ENCODE measurements at regions not wholly inside any gene's neighbourhood (a gene's known extent, or its start where the extent isn't known, plus 50 kb on each side); places are given as distances from the start of the nearest gene placed in this dataset.
A peak's percentile ranks its signal among the peaks of the same experiment; 100 is the strongest.

DNA sequence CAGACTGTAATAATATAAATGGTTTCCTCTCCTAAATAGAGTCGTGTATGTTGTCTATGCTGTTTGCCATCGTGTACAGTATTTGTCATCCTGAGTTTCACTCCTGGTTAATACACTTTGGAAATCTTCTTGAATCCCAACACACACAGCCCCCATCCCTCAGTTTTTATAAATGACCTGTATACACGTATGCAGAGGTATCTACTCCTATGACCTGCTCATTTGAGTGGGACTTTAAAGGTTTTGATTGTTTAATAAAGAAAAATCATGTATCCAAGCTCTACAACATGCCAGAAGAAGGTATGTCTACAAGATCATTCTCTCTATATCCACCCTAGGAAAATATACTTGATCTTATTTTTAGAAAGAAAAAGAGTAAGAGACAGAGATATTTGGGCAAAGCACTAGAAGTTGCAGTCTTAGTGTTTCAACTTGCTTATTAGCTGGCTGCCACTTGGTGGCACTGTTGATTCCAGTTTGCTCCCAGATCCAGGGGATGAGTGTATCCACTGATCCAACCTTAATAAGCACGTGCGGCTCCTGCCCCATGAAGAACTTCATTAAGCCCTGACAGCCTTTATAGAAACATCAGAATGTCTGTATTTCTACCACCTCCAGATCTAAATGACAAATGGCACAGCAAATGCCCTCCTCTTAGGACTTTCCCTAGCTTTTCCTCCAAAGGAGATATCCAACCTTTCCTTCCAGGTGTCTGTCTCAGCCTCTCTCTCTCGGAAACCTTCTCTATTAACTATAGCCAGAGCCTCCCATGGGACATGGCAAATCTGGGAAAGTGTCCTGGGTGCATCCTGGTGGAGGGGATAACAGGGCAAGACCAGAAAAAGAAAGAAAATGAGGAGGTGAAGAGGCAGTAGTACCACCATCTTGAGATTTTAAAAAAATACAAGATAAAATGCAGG lies 181.6 kb upstream of the NEBL start:
- peak; percentile 6 for DNase-seq

DNA sequence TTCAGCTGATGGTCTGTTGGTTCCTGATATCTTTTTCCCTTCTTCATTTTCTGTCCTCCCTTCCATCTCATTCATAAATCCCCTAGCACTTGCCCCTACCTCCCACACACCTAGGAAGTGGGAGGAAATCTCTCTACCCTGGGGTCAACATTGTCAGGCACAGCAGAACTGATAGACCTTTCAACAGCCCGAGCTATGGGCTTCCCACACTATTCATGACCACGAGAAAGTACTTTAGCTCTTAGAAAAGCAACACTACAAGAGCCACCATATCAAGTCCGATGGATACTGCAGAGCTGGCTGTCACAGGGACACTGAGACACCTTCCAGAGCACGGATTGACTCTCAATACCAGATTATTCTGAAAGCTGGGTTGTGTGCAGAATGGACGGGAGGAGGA lies 180.6 kb upstream of the NEBL start:
- DNase-seq = no peak

DNA sequence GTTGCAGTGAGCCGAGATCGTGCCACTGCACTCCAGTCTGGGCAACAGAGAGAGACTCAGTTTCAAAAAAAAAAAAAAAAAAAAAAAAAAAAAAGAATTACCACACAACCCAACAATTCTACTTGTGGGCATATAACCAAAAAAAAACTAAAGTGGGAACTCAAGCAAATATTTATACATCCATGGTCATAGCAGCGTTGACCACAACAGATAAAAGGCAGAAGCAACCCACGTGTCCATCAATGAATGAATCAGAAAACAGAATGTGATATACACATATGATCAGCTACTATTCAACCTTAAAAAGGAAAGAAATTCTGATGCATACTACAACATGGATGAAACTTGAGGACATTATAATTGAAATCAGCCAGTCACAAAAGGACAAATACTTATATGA lies 179.3 kb upstream of the NEBL start:
- no peak for DNase-seq

DNA sequence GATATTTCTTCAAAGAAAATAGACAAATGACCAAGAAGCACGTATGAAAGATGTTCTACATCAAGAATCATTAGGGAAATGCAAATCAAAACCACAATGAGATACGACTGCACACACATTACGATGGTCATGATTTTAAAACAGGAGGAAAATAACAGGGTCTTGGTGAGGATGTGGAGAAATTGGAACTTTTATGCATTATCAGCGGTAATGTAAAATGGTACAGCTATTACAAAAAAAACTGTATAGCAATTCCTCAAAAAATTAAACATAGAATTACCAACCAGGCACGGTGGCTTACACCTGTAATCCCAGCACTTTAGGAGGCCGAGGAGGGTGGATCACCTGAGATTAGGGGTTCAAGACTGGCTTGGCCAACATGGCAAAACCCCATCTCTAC lies 178.8 kb upstream of the NEBL start:
- DNase-seq = no peak

DNA sequence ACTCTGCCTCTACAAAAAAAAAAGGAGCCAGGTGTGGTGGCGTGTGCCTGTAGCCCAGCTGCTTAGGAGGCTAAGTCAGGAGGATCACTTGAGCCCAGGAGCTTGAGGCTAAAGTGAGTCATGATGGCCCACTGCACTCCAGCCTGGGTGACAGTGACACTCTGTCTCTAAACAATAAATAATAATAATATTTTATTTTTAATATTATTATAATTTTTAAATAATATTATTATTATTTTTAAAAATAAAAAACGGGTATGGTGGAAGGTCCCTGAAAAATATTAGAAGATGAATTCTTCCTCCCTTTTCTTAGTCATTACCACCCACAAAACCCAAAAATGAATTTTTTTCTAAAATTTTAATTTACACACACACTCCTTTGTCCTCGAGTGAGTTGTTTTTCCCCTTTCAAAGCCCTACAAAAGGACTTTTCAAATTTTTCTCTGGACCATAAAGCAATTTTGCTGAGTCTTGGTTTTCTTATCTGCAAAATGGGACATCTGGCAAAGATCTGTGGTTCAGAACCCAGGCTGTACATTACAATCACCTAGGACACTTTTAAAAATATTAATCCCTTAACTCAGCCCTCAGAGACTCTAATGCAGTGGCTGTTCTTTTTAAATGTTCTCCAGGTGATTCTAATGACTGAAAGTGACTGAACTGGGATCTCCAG lies 174.0 kb upstream of the NEBL start:
- no peak for DNase-seq

DNA sequence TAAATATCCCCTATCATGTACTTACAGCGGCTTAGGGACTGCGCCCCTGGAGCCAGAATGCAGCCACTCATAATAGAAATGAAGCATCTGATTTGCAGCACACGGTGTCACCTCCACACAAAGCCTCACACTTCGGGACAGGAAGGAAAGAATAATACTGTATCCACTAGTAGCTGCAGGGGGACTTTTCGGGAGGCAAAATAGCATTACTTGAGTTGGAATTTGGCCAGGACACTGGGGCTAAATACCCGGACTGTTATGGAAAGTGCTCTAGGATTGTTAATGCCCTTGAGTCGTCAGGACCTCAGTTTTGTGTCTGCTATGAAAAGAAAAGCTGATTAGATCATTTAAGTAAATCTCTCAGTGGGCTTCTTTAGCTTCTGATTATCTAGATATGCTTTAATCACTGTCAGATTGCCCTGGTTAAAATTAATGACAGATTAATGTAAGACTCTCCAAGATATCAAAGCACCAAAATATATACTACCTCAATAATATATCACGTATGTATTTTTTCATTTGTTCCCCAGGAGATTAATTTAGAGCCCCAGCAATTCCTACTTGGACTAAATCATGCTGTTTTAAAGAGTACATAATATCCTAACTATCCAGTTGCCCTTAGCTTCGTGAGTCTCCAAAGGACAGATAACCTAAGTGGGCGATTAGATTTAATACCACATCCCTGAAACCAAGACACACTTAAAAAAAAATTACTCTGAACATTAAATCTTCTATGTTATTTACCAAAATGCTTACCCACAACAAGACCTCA lies 173.0 kb upstream of the NEBL start:
- DNase-seq = no peak

DNA sequence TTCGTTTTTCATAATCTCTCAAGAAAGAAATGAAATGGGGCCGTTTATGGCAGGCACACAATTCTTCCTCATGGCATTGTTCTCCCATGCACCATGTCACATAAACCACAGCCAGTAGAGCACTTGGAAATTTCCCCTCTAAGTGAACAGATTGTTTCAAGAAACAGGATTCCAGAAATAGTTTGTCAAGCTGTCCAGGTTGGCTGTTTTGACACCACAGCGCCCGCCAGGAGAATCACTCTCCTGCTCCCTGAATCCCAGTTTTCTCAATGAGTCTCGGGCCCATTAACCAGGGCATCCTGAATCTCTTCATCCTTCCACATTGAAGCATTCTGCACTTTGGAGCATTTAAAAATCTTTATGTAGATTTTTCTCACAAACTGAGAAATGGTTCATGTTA lies 172.2 kb upstream of the NEBL start:
- DNase-seq = no peak

DNA sequence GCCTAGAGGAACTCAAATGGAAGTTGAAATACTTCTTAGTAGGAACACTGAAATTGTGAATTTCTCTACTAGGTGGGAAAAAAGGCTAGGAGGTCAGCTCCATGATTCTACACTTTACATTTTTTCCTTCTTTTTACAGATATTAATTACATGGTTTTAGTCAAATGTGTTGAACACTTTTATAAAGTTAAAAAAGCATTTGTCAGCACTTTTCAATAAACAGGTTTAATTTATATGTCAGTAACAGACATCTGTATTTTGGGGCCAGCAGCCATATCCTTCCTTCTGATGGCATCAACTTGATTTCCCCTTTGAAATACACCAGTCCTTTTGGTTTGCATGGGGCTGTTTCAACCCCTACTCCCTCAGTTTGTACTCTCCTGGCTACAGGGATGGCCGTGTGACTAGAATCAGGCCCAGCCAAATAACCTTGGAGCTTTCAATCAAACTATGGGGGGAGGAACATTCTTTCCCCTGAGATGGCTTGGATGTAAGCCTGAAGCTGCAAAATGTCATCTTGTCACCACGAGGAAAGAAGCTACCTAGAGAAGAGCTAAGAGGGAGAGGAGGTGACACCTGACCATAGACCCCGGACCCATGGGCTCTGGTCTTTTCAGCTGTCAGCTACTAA lies 171.0 kb upstream of the NEBL start:
- no peak for DNase-seq

DNA sequence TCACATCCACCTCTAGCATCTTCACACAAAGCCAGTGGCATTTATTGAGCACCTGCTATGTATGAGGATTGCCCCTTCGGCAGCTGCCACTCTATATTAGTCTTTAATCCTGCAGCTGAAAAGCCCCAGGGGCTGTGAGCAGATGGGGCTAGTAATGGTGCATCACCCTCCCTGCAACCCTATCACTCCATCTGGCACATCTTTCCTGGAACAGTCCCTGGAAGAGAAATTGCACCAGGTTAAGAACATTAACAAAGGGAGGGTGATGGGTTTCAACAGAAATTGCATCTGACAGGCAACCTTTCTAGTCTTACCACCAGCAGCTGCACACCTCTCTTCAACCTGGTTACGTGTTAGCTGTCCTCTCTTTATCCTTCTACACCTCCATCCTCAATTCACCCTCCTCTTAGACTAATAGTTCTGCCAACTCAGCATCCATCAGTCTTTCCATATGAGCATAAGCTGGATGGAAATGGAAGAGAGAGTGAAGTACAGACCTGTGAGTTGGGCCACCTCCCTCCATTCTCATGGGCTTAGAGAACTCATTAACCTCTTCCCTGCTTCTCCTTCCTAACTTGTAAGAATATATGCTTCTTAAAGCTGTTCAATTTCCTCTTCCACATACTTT lies 168.6 kb upstream of the NEBL start:
- no peak for DNase-seq

DNA sequence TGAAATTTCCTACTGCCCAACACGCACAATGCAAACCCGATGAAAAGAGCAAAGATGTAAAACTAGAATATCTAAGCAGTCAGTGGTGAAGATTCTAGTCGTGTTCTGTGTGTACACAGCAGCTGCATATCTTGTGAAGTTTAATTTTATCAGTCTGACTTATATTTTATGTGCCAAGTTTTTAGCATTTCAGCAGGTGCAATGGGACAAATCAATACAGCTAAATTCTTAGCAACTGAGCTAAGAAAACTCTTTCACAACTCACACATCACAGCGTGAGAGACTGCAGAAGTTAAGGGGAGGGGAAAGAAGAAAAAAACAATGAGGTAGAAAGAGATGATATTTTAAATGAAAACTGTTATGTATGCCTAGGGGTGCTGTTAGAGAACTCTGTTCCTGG lies 164.9 kb upstream of the NEBL start:
- no peak for DNase-seq

DNA sequence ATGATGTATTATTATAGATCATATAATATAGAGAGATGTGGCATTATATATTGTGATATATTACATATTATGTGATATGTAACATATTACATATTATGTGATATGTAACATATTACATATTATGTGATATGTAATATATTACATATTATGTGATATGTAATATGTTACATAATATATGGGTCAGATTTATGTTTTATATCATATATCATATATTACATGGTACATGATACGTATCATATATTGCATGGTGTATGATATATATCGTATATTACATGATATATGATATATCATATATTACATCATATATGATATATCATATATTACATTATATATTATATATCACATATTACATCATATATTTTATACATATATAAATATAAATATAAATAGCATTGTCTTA lies 164.1 kb upstream of the NEBL start:
- DNase-seq = no peak

DNA sequence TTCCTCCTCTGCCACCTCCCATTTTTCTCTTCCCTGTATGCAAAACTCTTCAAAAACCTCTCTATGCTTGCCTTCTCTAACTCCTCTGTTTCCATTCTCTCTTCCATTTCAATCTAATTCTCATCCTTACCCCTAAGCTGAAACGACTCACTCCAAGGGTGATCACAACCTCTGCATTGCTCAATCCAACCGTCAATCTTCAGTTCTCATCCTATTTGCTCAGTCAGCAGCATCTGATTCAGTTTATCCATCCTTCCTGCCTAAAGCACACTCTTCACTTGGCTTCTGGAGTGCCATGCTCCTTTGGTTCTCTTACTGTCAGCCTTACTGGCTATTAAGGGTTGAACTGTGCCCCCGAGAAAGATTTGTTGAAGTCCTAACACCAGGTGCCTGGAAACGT lies 163.5 kb upstream of the NEBL start:
- DNase-seq = no peak

DNA sequence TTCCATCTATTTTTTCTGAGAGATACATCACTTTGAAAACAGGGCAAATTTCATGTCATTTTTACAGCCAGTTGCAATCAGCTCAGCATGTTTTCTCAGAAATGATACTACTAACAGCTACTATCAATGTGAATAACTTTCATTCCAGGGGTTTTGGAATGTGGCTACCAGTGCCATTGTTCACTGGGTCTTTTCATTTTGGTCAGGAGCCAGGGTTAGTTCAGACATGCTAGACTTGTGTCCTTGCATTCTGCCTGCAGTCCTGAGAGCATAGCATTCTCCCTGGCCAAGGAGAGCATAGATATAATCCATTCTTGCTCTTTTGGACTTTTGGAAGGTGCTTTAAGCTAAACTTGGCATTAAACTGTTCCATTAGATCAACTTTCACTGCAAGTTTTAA lies 160.9 kb upstream of the NEBL start:
- no peak for DNase-seq

DNA sequence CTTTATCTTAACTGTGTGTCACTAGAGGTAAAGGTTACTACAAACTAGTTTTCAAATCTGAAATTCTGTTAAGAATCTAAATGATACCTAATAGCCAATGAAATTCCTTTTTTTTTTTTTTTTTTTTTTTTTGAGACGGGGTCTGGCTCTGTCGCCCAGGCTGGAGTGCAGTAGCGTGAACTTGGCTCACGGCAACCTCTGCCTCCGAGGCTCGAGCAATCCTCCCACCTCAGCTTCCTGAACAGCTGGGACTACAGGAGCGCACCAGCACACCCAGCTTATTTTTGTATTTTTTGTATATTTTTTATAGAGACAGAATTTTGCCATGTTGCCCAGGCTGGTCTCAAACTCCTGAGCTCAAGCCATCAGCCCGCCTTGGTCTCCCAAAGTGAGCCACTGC lies 160.3 kb upstream of the NEBL start:
- no peak for DNase-seq

DNA sequence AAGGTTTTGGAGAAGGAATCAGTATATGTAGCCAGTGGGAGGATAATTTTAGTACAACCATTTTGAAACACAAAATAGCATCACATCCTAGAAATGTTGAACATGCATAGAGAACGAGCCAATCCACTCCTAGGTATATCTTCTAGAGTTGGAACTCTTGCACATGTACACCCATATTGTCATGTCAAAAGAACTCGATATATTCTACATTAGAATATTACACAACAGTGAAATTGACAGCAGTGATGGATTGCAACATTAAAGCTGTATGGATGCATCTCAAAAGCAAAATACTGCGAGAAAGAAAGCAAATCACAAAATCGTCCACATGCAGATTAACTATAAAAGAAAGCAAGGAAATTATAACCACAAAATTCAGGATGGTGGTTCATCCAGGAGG lies 159.3 kb upstream of the NEBL start:
- no peak for DNase-seq

DNA sequence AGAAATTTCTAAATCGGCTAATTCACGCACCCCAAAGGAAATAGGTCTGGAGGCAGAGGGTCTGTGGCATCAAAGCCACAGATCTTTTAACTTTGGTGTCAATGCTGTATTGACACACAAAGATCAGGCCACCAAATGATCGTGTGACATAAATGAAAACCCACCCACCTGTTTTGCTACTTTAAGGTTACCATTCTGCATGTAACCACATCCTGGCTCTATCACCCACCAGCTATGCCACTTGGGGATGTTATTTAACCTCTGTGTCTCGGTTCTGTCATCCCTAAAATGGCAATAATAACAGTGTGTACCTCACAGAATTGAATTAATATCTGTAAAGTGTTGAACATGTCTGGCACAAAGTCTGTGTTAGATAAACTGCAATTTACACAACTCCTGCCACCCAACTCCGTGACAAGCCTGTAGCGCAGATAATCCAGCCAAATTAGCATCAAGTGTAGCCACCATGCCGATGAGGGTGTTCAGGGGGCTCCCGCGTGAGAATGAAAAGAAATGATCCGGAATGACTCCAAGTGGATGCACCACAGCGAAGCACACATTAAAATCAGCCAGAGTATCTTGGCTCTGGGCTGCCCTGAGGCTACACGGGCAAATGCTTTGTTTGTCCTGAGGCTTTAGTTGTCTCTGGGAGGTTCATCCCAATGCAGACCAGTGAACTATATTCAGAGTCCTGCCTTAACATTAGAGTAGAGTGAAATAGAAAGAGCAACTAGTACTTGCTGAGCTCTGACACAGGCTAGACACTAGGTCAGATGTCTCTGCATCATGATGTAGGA lies 158.4 kb upstream of the NEBL start:
- no peak for DNase-seq

DNA sequence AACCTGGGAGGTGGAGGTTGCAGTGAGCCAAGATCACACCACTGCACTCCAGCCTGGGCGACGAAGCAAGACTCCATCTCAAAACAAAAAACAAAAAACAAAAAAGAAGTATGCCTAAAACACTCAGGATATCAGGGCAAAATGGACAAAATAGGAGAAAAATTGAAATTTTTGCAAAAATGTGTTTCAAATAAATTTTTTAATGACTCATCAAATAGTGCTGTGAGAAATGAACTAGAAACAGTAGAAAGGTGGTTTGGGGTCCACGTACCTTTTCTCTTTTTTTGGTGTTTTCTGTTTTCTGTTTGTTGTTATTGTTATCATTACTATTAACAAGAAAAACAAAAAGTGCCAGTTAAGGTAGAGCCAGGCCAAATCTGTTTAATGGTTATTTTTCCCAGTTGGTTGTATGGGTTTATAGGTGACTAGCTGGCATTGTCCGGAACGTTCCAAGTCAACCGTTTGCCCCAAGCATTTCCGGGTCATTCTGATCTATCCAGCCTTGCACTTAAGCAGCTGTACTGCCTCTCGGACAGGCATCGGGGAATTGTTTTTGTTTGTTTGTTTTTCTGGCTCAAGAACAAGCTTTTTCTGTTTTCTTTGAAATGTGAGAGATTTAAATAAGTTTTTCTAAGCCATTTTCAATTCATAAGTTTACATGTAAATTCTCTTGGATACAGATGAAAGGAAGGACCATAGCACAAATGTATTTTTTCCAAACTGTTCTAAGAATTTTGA lies 157.0 kb upstream of the NEBL start:
- DNase-seq = no peak

DNA sequence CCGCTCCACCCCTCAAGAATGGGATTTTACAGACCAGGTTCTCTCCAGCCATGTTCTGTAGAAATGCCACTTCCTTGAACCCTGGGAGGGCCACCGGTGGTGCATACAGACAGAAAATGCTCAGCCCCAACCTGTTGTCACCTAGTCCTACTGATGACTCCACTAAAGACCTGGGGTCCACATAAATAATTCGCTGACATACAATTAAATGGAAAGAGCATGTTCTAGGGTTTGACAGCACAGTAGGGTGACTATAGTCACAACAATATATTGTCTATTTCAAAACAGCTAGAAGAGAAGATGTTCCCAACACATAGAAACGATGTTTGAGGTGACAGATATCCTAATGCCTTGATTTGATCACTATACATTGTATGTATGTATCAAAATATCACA lies 155.6 kb upstream of the NEBL start:
- DNase-seq = no peak

DNA sequence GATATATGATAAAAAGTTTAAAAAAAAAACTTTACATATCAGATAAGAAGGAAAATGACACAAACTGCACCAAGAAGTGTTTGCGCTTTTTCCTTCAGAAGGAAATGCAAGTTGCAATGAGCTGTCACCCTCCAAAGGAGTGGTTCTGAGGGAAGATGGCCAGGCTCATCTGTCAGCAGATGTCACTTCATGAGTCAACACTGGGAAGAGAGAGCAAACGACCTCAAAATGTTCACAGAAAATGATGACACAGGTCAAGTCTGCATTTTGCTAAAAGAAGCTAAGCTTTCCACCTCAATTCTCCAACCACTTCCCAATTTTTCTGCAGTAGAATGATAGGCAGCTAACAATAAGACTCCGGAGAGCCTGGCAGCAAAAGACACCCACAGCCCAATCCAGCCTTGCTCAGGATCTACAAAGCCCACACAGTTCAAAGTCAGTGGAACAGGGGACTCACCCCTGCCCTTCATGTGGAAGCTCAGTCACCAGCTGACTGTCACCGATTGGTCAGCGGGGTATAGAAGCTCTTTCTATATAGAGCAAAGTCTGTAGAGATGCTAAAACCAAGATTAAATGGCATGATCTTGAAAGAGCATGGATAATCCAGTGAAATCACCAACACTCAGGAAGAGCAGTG lies 155.1 kb upstream of the NEBL start:
- no peak for DNase-seq

DNA sequence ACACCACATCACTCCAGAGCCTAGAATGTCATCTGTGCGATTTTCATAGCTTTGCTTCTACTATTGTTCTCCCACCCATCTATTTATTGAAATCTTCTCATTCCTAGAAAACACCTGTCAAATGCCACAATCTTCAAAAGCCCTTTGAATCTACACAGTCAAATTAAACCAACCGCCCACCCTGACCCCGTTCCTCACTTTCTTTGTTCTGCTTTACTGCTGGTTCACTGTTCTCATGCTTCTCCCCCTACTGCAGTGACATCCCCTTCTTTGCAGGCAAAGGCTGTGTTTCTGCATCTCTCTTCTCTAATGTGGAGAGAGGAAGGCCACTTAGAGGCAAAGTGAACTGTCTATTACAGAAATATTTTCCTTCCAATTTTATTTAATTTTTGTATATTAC lies 152.4 kb upstream of the NEBL start:
- DNase-seq = no peak

DNA sequence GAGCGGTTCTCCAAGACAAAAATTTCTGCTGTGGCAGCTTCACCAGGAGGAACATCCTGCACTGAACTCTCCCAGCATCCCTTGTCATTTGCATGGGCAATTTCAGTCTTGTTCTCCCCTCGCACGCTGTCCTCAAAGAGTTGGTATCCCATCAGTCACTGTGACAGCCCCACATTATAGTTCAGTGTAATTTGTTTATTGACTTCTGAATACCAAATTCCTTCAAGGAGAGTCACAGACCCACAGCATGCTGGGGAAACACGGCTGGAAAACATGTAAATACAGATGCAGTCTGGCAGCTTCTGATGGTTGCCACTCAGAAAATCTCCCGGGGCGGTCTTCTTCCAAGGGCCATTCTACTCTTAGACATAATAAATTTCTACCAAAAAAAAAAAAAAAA lies 151.0 kb upstream of the NEBL start:
- DNase-seq = no peak

All from KG1 (cell line).